HepG2 (cell line): ENCODE measurements at regions not wholly inside any gene's neighbourhood (a gene's known extent, or its start where the extent isn't known, plus 50 kb on each side); places are given as distances from the start of the nearest gene placed in this dataset.
A peak's percentile ranks its signal among the peaks of the same experiment; 100 is the strongest.

Experiments
- ATAC-seq: fragments of 200-7000 bp; cut with Tn5 transposase; 3 replicates; pipeline ENCODE4 v1.9.1; 2020; ENCODE audit warnings: mild to moderate bottlenecking, moderate library complexity
- BruUV-seq: library from RNA; stranded (reverse); fragments of 400-500 nt; replicated peaks from 2 replicates; lab custom pipeline; 2021; lab: Mats Ljungman, UMichigan
- CTCF ChIA-PET: fragments of 300-600 bp; formaldehyde crosslinking; extraction: SDS; loops from one replicate; lab custom pipeline; 2021; ENCODE audit warnings: low total read pairs, inconsistent platforms, low intra/inter-chr PET ratio; lab: Yijun Ruan, JAX
- POLR2A ChIA-PET: fragments of 350-600 bp; sonication (Branson Sonifier 250); formaldehyde crosslinking; loops from one replicate; lab custom pipeline; 2020; ENCODE audit warnings: antibody characterized with exemption, inconsistent platforms; lab: Yijun Ruan, JAX
- DNase-seq: peaks from one replicate; pipeline ENCODE4 v3.0.0-alpha.2; 2015; ENCODE audit warnings: low spot score
- FAIRE-seq: peaks from 3 replicates; lab custom pipeline; 2011; peaks lifted over from hg19 to GRCh38; lab: Jason Lieb, UNC
- H2AFZ ChIP-seq: one replicate; pipeline ENCODE4 v1.6.1; 2011; ENCODE audit warnings: low read length, inconsistent platforms
- H3K27ac ChIP-seq: fragments of 300-600 bp; 3 replicates; pipeline ENCODE4 v1.8.0; 2011; ENCODE audit warnings: mixed run types, mild to moderate bottlenecking, mixed read lengths, low read length, inconsistent platforms; ENCODE audit not compliant: insufficient read depth; ENCODE audit errors: extremely low read length
- H3K27me3 ChIP-seq, 2 experiments: fragments of 200-600 bp in 1 of 2; 2 replicates in 1 of 2; 3 replicates in 1 of 2; pipeline versions ENCODE4 v1.6.0 to v1.8.0; 2011; ENCODE audit warnings: low read length in 2 of 2, mild to moderate bottlenecking in 2 of 2, moderate library complexity in 2 of 2, inconsistent platforms in 1 of 2; ENCODE audit not compliant: insufficient read depth in 2 of 2, control insufficient read depth in 1 of 2
- H3K36me3 ChIP-seq, 2 experiments: fragments of 200-600 bp in 1 of 2; replicated peaks in 1 of 2; 2 replicates in 1 of 2; 3 replicates in 1 of 2; pipeline versions ENCODE4 v1.5.1 to v1.8.0; 2011; ENCODE audit warnings: low read length in 2 of 2, inconsistent platforms in 1 of 2; ENCODE audit not compliant: insufficient read depth in 2 of 2, control insufficient read depth in 1 of 2
- H3K4me1 ChIP-seq: 2 replicates; pipeline ENCODE4 v1.5.1; 2012; ENCODE audit warnings: low read length, inconsistent platforms; ENCODE audit not compliant: insufficient read depth
- H3K4me2 ChIP-seq: 2 replicates; pipeline ENCODE4 v1.6.0; 2011; ENCODE audit warnings: low read depth, low read length, inconsistent platforms
- H3K4me3 ChIP-seq, 3 experiments: fragments of 200-600 bp in 1 of 3; sonication (generic), shearing (Covaris generic) in 1 of 3; replicated peaks in 1 of 3; 2 replicates each; pipeline ENCODE4 v1.5.1; 2011 to 2016; ENCODE audit warnings: low read length in 3 of 3, inconsistent platforms in 2 of 3, low read depth in 2 of 3, mild to moderate bottlenecking in 2 of 3, control low read depth in 1 of 3, mixed read lengths in 1 of 3; ENCODE audit not compliant: insufficient read depth in 1 of 3
- H3K79me2 ChIP-seq: one replicate; pipeline ENCODE4 v1.6.1; 2011; ENCODE audit warnings: low read length, inconsistent platforms; ENCODE audit not compliant: insufficient read depth
- H3K9ac ChIP-seq: 2 replicates; pipeline ENCODE4 v1.6.0; 2011; ENCODE audit warnings: mild to moderate bottlenecking, low read depth, low read length, inconsistent platforms; ENCODE audit not compliant: insufficient read depth
- H3K9me3 ChIP-seq: 2 replicates; pipeline ENCODE4 v1.5.1; 2012; ENCODE audit warnings: mild to moderate bottlenecking, low read length
- H4K20me1 ChIP-seq: 2 replicates; pipeline ENCODE4 v1.6.0; 2011; ENCODE audit warnings: inconsistent platforms, mild to moderate bottlenecking, low read length, moderate library complexity; ENCODE audit not compliant: insufficient read depth
- FOXC1 ChIP-seq: sonication (generic); formaldehyde crosslinking; IDR thresholded peaks from 2 replicates; pipeline ENCODE4 v1.8.0; 2022; ENCODE audit warnings: mild to moderate bottlenecking, missing genetic modification reagents, borderline replicate concordance
- SCMH1 ChIP-seq: sonication (generic); formaldehyde crosslinking; IDR thresholded peaks from 2 replicates; pipeline ENCODE4 v1.9.0; 2021; ENCODE audit warnings: missing genetic modification reagents, mild to moderate bottlenecking, borderline replicate concordance
- TAF1 ChIP-seq: sonication (generic); formaldehyde crosslinking; IDR thresholded peaks from 2 replicates; pipeline ENCODE4 v1.4.0; 2020; ENCODE audit warnings: missing genetic modification reagents
- ZFX ChIP-seq: sonication (generic); formaldehyde crosslinking; IDR thresholded peaks from 2 replicates; pipeline ENCODE4 v1.4.0; 2020; ENCODE audit warnings: mild to moderate bottlenecking, low read depth, missing genetic modification reagents, moderate library complexity
- ZMYM3 ChIP-seq: sonication (generic); formaldehyde crosslinking; IDR thresholded peaks from 2 replicates; pipeline ENCODE4 v1.5.1; 2020; ENCODE audit warnings: mild to moderate bottlenecking, missing genetic modification reagents
- ZNF10 ChIP-seq: sonication (generic); formaldehyde crosslinking; IDR thresholded peaks from 2 replicates; pipeline ENCODE4 v1.4.0; 2020; ENCODE audit warnings: mild to moderate bottlenecking, low read depth, missing genetic modification reagents, borderline replicate concordance
- ZNF629 ChIP-seq: sonication (generic); formaldehyde crosslinking; conservative IDR thresholded peaks from 2 replicates; pipeline ENCODE4 v1.5.0; 2020; ENCODE audit warnings: missing genetic modification reagents
- WGBS: methylation state at CpG from one replicate; pipeline ENCODE4 v1.1.6; 2017; ENCODE audit warnings: low lambda C conversion rate; 5-methylcytosine and 5-hydroxymethylcytosine counted together
- in situ Hi-C: cut with HindIII; loops from 2 replicates; pipeline ENCODE4 v1.10.0; 2017; ENCODE audit warnings: low pct_unique_long_range_greater_than_20kb; ENCODE audit not compliant: extremely low pct_ligation_motif_present
- intact Hi-C: fragments of 100-400 bp; cut with micrococcal nuclease; formaldehyde crosslinking; loops from one replicate; pipeline ENCODE4 v1.10.0; 2022; ENCODE audit not compliant: unreplicated experiment
- TF ChIP-seq, protein P1 (sequence below): IDR thresholded peaks from 2 replicates; pipeline ENCODE4 v1.6.1; 2018; ENCODE audit warnings: missing genetic modification reagents, mild to moderate bottlenecking, missing compliant biosample characterization
- TF ChIP-seq, protein P2 (sequence below): sonication (generic); formaldehyde crosslinking; IDR thresholded peaks from 2 replicates; pipeline ENCODE4 v1.4.0; 2020; ENCODE audit warnings: missing genetic modification reagents, borderline replicate concordance

DNA sequence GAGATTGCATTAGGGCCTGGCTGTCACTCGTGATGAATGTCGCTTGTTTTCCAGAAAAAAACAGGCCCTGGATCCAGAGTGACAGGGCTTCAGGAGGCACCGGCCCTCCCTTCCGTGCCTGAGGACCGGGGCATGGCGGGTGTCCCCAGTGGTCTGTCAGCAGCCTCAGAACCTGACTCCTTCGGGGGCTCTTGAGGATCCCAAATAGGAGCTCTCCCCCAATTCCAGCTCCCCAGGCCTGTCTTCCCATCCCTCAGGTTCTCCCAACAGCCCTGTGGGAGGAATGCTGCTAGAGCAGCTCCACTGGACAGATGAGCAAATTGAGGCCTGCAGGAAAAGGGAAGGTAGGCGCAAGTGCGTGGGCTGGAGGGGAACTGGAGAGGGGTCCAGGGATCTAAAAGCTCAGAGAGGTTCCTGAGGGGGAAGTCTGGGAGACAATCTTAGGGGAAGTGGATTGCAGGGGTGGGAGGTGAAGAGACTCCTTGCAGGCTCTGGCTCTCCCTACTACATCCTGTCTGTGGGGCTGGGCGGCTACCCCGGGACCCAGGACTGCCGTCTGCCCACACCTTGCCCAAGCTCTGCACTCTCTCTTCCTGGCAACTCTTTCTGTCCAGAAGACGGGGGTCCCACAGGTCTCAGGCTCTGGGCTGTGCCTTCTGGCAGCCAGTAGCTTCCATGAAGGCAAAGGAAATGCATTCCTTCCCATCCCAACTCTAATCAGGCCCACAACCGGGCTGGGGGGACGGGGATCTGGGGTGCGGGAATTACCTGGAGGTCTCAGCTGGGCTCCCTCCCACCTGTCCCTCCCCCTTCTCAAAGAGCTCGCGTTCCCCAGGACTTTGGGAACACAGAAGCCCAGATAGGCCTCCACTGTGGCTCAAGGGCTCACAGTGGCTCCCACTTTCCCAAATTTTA, 105.7 kb upstream of the CASZ1 start:
- no TSS peak for BruUV-seq
- FAIRE-seq (no peak), ATAC-seq (no peak), DNase-seq (no peak)
- Histone ChIP-seq H2AFZ (no peak overlapping the region), H3K9me3 (no peaks in the 10 kb centered on the region), H3K27ac (no peak overlapping the region), H3K4me3 (peak overlapping the region in 1 of 3 experiments; percentile 73; a peak in 1 of 6 replicates), H3K9ac (no peak overlapping the region), H3K36me3 (no peaks in the 10 kb centered on the region), H3K4me1 (peaks cover 45% of the 10 kb centered on the region), H3K27me3 (peaks cover 7 to 50% of the 10 kb centered on the region in 2 experiments; a peak in 4 of 5 replicates), H3K79me2 (no peaks in the 10 kb centered on the region), H3K4me2 (peak overlapping the region; percentile 91), H4K20me1 (no peaks in the 10 kb centered on the region)
- intact Hi-C loops = no loop called here
- 51% methylated on average over 11 of the region's 18 CpGs for WGBS
- TF ChIP-seq, protein P1, sequence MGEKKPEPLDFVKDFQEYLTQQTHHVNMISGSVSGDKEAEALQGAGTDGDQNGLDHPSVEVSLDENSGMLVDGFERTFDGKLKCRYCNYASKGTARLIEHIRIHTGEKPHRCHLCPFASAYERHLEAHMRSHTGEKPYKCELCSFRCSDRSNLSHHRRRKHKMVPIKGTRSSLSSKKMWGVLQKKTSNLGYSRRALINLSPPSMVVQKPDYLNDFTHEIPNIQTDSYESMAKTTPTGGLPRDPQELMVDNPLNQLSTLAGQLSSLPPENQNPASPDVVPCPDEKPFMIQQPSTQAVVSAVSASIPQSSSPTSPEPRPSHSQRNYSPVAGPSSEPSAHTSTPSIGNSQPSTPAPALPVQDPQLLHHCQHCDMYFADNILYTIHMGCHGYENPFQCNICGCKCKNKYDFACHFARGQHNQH (CRISPR knock-in tag) = no peak
- TF ChIP-seq ZMYM3 (CRISPR knock-in tag) (0 out of 2 replicates have a peak, but pooled peaks have one; percentile 30), FOXC1 (CRISPR knock-in tag) (no peak), ZNF629 (CRISPR knock-in tag) (peak; percentile 80)
- TF ChIP-seq, all 625 proteins: peak for 2
- CTCF ChIA-PET = no interaction called here
- in situ Hi-C loops = no loop called here
- POLR2A ChIA-PET = interaction anchor here (1.2 kb wide), 1 partner anchor 216 kb away, joined by 4 read pairs; no protein-coding TSS in a partner anchor

GRCh38 chr1:10903421-10903820, 107.0 kb upstream of the CASZ1 start:
- Histone ChIP-seq H3K27ac (no peak overlapping the region), H3K36me3 (no peaks in the 10 kb centered on the region), H3K79me2 (no peaks in the 10 kb centered on the region), H3K9me3 (no peaks in the 10 kb centered on the region), H3K4me2 (no peak overlapping the region), H2AFZ (no peak overlapping the region), H3K4me1 (peaks cover 41% of the 10 kb centered on the region), H4K20me1 (no peaks in the 10 kb centered on the region), H3K9ac (no peak overlapping the region), H3K4me3 (no peak overlapping the region), H3K27me3 (peaks cover 12 to 58% of the 10 kb centered on the region in 2 experiments; a peak in 4 of 5 replicates)
- DNase-seq (no peak), ATAC-seq (no peak), FAIRE-seq (no peak)
- TF ChIP-seq ZFX (CRISPR knock-in tag) (no peak), TAF1 (CRISPR knock-in tag) (no peak), ZNF10 (CRISPR knock-in tag) (no peak), SCMH1 (CRISPR knock-in tag) (no peak)
- TF ChIP-seq, protein P2, sequence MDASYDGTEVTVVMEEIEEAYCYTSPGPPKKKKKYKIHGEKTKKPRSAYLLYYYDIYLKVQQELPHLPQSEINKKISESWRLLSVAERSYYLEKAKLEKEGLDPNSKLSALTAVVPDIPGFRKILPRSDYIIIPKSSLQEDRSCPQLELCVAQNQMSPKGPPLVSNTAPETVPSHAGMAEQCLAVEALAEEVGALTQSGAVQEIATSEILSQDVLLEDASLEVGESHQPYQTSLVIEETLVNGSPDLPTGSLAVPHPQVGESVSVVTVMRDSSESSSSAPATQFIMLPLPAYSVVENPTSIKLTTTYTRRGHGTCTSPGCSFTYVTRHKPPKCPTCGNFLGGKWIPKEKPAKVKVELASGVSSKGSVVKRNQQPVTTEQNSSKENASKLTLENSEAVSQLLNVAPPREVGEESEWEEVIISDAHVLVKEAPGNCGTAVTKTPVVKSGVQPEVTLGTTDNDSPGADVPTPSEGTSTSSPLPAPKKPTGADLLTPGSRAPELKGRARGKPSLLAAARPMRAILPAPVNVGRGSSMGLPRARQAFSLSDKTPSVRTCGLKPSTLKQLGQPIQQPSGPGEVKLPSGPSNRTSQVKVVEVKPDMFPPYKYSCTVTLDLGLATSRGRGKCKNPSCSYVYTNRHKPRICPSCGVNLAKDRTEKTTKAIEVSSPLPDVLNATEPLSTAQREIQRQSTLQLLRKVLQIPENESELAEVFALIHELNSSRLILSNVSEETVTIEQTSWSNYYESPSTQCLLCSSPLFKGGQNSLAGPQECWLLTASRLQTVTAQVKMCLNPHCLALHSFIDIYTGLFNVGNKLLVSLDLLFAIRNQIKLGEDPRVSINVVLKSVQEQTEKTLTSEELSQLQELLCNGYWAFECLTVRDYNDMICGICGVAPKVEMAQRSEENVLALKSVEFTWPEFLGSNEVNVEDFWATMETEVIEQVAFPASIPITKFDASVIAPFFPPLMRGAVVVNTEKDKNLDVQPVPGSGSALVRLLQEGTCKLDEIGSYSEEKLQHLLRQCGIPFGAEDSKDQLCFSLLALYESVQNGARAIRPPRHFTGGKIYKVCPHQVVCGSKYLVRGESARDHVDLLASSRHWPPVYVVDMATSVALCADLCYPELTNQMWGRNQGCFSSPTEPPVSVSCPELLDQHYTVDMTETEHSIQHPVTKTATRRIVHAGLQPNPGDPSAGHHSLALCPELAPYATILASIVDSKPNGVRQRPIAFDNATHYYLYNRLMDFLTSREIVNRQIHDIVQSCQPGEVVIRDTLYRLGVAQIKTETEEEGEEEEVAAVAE = no peak
- WGBS = 71% methylated on average over 3 of the region's 3 CpGs
- no TSS peak for BruUV-seq
- in situ Hi-C loops (no loop called here), intact Hi-C loops (no loop called here)
- ChIA-PET CTCF (no interaction called here), POLR2A (no interaction called here)
